HG02623 (cell line): ENCODE measurements at regions not wholly inside any gene's neighbourhood (a gene's known extent, or its start where the extent isn't known, plus 50 kb on each side); places are given as distances from the start of the nearest gene placed in this dataset.

Experiments
- ATAC-seq: cut with Tn5 transposase; IDR thresholded peaks from one replicate; pipeline ENCODE4 v1.9.1; 2021; ENCODE audit warnings: moderate library complexity; ENCODE audit not compliant: unreplicated experiment

- no peak for ATAC-seq
These were observed 1094.5 kb upstream of the LRRN3 start for GRCh38 chr7:109996411-109996810.

DNA sequence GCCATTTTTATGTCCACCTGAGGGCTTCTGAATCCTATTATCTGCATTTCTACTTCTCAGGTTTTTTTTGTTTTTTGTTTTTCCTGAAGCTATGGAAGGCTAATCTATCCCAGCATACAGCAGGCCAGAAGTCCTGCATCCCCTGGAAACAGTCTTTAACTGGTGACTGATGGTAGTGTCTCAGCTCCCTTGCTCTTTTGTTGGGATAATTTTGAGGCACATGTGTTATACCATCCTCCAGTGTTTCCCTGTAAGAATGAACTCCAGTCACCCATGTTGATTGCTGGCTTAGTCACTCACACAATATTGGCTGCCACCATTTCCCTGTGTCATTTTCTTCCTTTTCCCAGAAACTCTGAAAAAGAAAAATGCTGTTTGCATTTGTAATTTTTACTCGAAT is 1094.0 kb upstream of the LRRN3 start:
- ATAC-seq = no peak

DNA sequence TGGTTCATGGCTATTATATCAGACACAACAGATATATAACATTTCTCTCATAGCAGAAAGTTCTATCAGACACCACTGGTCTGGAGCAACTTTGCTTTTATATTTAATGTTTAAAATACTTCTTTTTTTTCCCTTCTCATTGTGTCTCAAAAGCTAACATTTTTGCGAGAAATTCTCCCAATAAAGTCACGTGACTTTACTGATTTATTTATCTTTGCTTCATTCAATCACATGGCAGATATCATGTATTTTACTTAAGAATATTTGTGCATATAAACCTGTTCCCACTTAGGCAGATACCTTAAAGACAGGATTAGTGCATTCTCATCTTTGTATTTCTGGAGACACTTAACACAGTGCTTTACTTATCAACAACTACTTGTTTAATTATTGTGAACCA is 1093.1 kb upstream of the LRRN3 start:
- no peak for ATAC-seq

- no peak for ATAC-seq
These were observed 1089.5 kb upstream of the LRRN3 start for GRCh38 chr7:110001254-110001938.

- ATAC-seq = no peak
These were observed 1087.1 kb upstream of the LRRN3 start for GRCh38 chr7:110003827-110004226.

- peak; percentile 38 for ATAC-seq
These were observed 1083.4 kb upstream of the LRRN3 start for GRCh38 chr7:110007320-110008063.

GRCh38 chr7:110010359-110010758 is 1080.6 kb upstream of the LRRN3 start:
- no peak for ATAC-seq

GRCh38 chr7:110017405-110017804 is 1073.5 kb upstream of the LRRN3 start:
- no peak for ATAC-seq

GRCh38 chr7:110027385-110027784 is 1063.5 kb upstream of the LRRN3 start:
- no peak for ATAC-seq

DNA sequence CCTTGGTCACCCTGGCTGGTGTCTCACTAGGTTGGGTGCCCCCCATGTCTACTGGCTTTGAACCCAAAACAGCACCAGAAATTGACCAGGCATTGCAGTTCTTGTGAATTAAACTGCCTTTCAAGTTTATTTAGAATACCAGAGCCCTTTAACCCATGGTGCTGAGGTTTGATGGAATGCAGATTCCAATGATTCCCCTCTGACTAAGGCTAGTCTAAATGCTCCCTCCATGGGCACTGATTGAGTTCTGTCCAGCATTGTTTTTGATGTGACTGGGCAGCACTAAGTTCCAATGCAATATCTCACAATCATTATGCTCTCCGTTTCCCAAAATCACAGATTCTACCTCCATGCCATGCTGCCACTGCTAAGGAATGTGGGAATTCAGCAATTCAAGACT is 1047.4 kb upstream of the LRRN3 start:
- ATAC-seq = no peak

DNA sequence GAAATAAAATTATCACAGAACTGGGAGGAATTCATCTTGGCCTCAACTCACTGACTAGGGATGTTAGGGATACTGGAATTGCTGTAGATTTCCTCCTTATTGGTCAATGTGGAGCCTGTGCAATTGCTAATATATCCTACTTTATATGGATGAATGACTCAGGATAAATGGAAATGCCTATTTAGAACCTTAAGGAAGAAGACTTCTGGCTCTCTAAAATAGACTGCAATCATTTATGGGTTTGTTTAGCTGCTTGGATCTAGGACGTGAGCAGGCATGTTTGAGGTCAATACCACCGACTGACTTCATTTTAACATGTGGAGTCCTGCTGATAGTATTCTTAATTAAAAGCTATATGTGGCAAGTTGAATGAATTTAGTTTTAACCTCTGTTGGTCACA is 1040.1 kb upstream of the LRRN3 start:
- ATAC-seq = no peak

DNA sequence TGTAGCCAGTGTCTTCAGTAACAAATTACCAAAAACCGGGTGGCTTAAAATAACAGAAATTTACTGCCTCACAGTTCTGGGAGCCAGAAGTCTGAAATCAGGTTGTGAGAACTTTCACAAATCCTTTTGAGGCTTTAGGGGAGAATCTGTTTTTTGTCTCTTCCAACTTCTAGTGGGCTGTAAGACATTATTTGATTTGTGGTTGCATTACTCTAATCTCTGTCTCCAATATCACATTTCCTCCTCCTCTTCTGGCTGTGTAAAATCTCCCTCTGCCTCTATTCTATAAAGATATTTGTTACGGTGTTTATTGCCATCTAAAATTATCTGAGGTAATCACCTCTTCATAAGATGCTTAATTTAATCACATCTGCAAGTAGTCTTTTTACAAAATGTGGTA is 1039.6 kb upstream of the LRRN3 start:
- no peak for ATAC-seq

GRCh38 chr7:110056331-110056730 is 1034.6 kb upstream of the LRRN3 start:
- no peak for ATAC-seq

- ATAC-seq = no peak
These were observed 1032.5 kb upstream of the LRRN3 start for GRCh38 chr7:110058401-110058800.

GRCh38 chr7:110061387-110061786 is 1029.5 kb upstream of the LRRN3 start:
- peak; percentile 68 for ATAC-seq

GRCh38 chr7:110065121-110065520 is 1025.8 kb upstream of the LRRN3 start:
- no peak for ATAC-seq

GRCh38 chr7:110066843-110067242 is 1024.1 kb upstream of the LRRN3 start:
- no peak for ATAC-seq

GRCh38 chr7:110071192-110071591 is 1019.7 kb upstream of the LRRN3 start:
- ATAC-seq = no peak

GRCh38 chr7:110075450-110075849 is 1015.5 kb upstream of the LRRN3 start:
- no peak for ATAC-seq

DNA sequence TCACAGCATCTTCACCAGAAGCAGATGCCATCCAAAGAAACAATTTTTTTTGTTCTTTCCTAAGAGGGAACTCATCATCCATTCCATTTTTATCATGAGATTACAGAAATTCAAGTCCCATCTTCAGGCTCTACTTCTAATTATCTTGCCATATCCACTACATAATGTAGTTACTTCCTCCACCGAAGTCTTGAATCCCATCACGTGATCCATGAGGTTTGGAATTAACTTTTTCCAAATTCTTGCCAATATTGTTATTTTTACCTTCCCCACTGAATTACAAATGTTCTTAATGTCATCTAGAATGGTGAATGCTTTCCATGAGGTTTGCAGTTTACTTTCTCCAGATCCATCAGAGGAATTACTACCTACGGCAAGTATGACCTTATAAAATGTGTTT is 1014.7 kb upstream of the LRRN3 start:
- no peak for ATAC-seq

DNA sequence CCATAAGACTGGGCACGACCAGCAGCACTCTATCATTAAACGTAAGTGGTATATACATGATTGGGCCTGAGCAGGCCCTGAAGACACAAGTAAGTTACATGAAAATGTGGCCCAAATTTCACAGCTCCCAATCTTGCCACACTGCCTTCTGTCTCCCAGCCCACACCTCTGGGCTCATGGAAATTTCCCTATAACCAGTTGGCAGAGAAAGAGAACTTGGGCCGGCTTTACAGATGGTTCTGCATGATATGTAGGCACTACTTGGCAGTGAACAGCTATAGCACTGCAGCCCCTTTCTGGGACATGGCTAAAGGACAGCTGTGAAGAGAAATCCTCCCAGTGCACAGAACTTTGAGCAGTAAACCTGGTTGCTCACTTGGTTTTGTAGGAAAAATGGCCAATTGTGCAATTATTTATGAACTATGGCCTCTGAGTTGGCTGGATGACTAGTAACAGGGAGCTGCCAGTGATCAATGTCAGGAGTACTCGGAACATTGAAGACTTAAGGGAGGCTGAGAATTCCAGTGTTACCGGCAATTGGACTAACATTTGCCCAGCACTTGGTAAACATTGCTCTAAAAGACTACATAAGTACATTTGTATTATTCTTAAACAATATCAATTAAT is 1006.6 kb upstream of the LRRN3 start:
- ATAC-seq = no peak
